DND-41 (cell line): ENCODE measurements at regions not wholly inside any gene's neighbourhood (a gene's known extent, or its start where the extent isn't known, plus 50 kb on each side); places are given as distances from the start of the nearest gene placed in this dataset.

Experiments
- ATAC-seq: fragments of 200-7000 bp; cut with Tn5 transposase; 3 replicates; pipeline ENCODE4 v1.9.1; 2021; ENCODE audit warnings: low read depth; ENCODE audit not compliant: insufficient read depth
- DNase-seq: peaks from one replicate; pipeline ENCODE4 v3.0.0-alpha.2; 2020
- H2AFZ ChIP-seq: 2 replicates; pipeline ENCODE4 v1.6.0; 2012; ENCODE audit warnings: low read depth, low read length
- H3K27ac ChIP-seq: 2 replicates; pipeline ENCODE4 v1.5.1; 2012; ENCODE audit warnings: low read length, inconsistent platforms
- H3K27me3 ChIP-seq: fragments of 200-600 bp; sonication (generic); 2 replicates; pipeline ENCODE4 v1.6.0; 2012; ENCODE audit warnings: low read length, mild to moderate bottlenecking, inconsistent platforms; ENCODE audit not compliant: insufficient read depth, poor library complexity
- H3K36me3 ChIP-seq: 2 replicates; pipeline ENCODE4 v1.5.1; 2012; ENCODE audit warnings: low read length, inconsistent platforms; ENCODE audit not compliant: insufficient read depth
- H3K4me1 ChIP-seq: 2 replicates; pipeline ENCODE4 v1.5.1; 2012; ENCODE audit warnings: mild to moderate bottlenecking, low read length; ENCODE audit not compliant: insufficient read depth
- H3K4me2 ChIP-seq: 2 replicates; pipeline ENCODE4 v1.6.0; 2012; ENCODE audit warnings: mild to moderate bottlenecking, moderate library complexity, low read length, inconsistent platforms; ENCODE audit not compliant: insufficient read depth
- H3K4me3 ChIP-seq, 2 experiments: fragments of 200-600 bp in 1 of 2; shearing (Covaris generic) in 1 of 2; 2 replicates each; pipeline ENCODE4 v1.5.1; 2012 to 2016; ENCODE audit warnings: inconsistent platforms in 2 of 2, low read length in 2 of 2, mild to moderate bottlenecking in 2 of 2, low read depth in 1 of 2, moderate library complexity in 1 of 2
- H3K79me2 ChIP-seq: 2 replicates; pipeline ENCODE4 v1.6.0; 2012; ENCODE audit warnings: low read length, inconsistent platforms; ENCODE audit not compliant: insufficient read depth
- H3K9ac ChIP-seq: 2 replicates; pipeline ENCODE4 v1.6.0; 2012; ENCODE audit warnings: low read depth, mild to moderate bottlenecking, inconsistent platforms, low read length, moderate library complexity
- H3K9me3 ChIP-seq: 2 replicates; pipeline ENCODE4 v1.5.1; 2012; ENCODE audit warnings: low read length, moderate library complexity, mild to moderate bottlenecking, inconsistent platforms; ENCODE audit not compliant: insufficient read depth, severe bottlenecking
- H4K20me1 ChIP-seq: 2 replicates; pipeline ENCODE4 v1.6.0; 2012; ENCODE audit warnings: low read length; ENCODE audit not compliant: insufficient read depth
- CTCF ChIP-seq: IDR thresholded peaks from 2 replicates; pipeline ENCODE4 v1.5.1; 2012; ENCODE audit warnings: borderline replicate concordance, low read length, moderate library complexity, mild to moderate bottlenecking; ENCODE audit not compliant: poor library complexity, severe bottlenecking; ENCODE audit errors: extremely low read depth
- EZH2 ChIP-seq: IDR thresholded peaks from 3 replicates; pipeline ENCODE4 v1.6.1; 2012; ENCODE audit warnings: borderline replicate concordance, low read depth, mild to moderate bottlenecking, moderate library complexity, low read length, inconsistent platforms; ENCODE audit not compliant: severe bottlenecking

DNA sequence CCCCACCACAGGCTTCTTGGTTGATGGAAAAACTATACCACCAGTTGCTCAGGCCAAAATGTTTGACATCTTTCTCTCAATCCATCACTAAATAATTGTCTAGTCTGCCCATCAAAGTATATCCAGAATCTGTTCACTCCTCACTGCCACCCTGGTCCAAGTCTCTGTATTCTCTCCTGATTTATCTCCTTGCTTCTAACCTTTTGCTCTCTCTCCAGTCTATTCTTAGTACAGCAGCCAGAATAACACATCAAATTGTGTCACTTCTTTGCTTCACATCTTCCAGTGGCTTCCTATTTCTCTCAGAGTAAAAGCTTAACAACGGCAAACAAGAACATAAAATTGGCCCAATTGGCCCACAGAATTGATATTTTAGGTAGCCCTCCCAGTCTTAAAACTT, 272.8 kb downstream of the IPO8 start:
- TF ChIP-seq EZH2 (no peak), CTCF (no peak)
- no peak for ATAC-seq

DNA sequence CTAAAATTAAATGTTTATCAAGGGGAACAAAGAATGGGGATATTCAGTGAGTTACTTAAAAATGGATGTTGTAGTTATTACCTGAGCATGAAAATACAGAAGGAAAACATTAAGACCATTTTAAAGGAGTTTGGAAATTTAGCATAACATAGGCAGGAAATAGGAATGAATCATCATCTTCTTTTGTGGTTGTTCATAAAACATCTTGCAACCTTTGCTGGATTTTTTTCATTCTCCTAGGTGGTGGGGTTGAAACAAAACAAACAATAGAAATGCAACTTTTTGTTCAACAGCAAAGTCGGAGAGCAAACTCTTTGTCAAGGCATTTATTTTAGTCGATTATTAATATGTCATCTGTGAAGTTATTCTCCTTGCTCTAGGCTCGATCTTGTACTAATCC, 275.1 kb downstream of the IPO8 start:
- Histone ChIP-seq H4K20me1 (no peaks in the 10 kb centered on the region), H3K4me1 (no peaks in the 10 kb centered on the region), H2AFZ (no peak overlapping the region), H3K4me2 (no peak overlapping the region), H3K9me3 (peaks cover 4% of the 10 kb centered on the region), H3K79me2 (no peaks in the 10 kb centered on the region), H3K9ac (no peak overlapping the region), H3K27ac (no peak overlapping the region), H3K27me3 (no peaks in the 10 kb centered on the region), H3K4me3 (no peak overlapping the region), H3K36me3 (no peaks in the 10 kb centered on the region)
- no peak for TF ChIP-seq CTCF
- no peak for TF ChIP-seq EZH2
- no peak for ATAC-seq
- no peak for DNase-seq

More for the DNA sequence above, 272.8 kb downstream of the IPO8 start:
- H2AFZ ChIP-seq: no peak overlapping the region
- no peak for DNase-seq
- no peak overlapping the region for H3K9ac ChIP-seq
- no peaks in the 10 kb centered on the region for H3K27me3 ChIP-seq
- H3K4me3 ChIP-seq: no peak overlapping the region
- H3K9me3 ChIP-seq: peaks cover 4% of the 10 kb centered on the region
- H3K36me3 ChIP-seq: no peaks in the 10 kb centered on the region
- no peak overlapping the region for H3K4me2 ChIP-seq
- H3K27ac ChIP-seq: no peak overlapping the region
- no peaks in the 10 kb centered on the region for H3K4me1 ChIP-seq
- H3K79me2 ChIP-seq: no peaks in the 10 kb centered on the region
- no peaks in the 10 kb centered on the region for H4K20me1 ChIP-seq

GRCh38 chr12:30417697-30418231, 277.9 kb downstream of the IPO8 start:
- no peak overlapping the region for H3K9ac ChIP-seq

More at GRCh38 chr12:30417697-30418231, 277.9 kb downstream of the IPO8 start:
- no peak overlapping the region for H3K4me2 ChIP-seq
- no peak for DNase-seq
- H2AFZ ChIP-seq: no peak overlapping the region
- no peaks in the 10 kb centered on the region for H4K20me1 ChIP-seq
- H3K4me1 ChIP-seq: no peaks in the 10 kb centered on the region
- H3K27ac ChIP-seq: no peak overlapping the region
- no peaks in the 10 kb centered on the region for H3K27me3 ChIP-seq
- H3K79me2 ChIP-seq: no peaks in the 10 kb centered on the region
- no peaks in the 10 kb centered on the region for H3K9me3 ChIP-seq
- no peak for TF ChIP-seq EZH2
- no peak for TF ChIP-seq CTCF
- ATAC-seq: no peak
- H3K36me3 ChIP-seq: no peaks in the 10 kb centered on the region
- H3K4me3 ChIP-seq: no peak overlapping the region
